K562 (cell line): ENCODE measurements at regions not wholly inside any gene's neighbourhood (a gene's known extent, or its start where the extent isn't known, plus 50 kb on each side); places are given as distances from the start of the nearest gene placed in this dataset.

Experiments
- ATAC-seq: fragments of 200-7000 bp; cut with Tn5 transposase; 3 replicates; pipeline ENCODE4 v1.9.1; 2020; ENCODE audit warnings: moderate library complexity
- BruUV-seq: library from RNA; stranded (reverse); fragments of 400-500 nt; replicated peaks from 2 replicates; lab custom pipeline; 2021; lab: Mats Ljungman, UMichigan
- CTCF ChIA-PET: fragments of 300-600 bp; formaldehyde crosslinking; extraction: SDS; loops from one replicate; lab custom pipeline; 2021; ENCODE audit warnings: low intra/inter-chr PET ratio; lab: Yijun Ruan, JAX
- POLR2A ChIA-PET: fragments of 300-600, 350-650 bp; sonication (Branson Sonifier 250); formaldehyde crosslinking; extraction: SDS; loops from one replicate; lab custom pipeline; 2021; ENCODE audit warnings: antibody characterized with exemption, inconsistent platforms; lab: Yijun Ruan, JAX
- DNase-seq, 4 experiments: peaks; one replicate each; pipeline versions ENCODE4 v3.0.0 to v3.0.0-alpha.2; 2011 to 2018; ENCODE audit warnings: low spot score in 3 of 4, mixed read lengths in 3 of 4; ENCODE audit errors: extremely low read depth in 1 of 4
- FAIRE-seq: peaks from 2 replicates; lab custom pipeline; 2011; peaks lifted over from hg19 to GRCh38; lab: Jason Lieb, UNC
- H2AFZ ChIP-seq: 2 replicates; pipeline ENCODE4 v1.6.0; 2011; ENCODE audit warnings: low read depth, low read length, control low read depth, inconsistent platforms
- H3K27ac ChIP-seq: fragments of 200-600 bp; 3 replicates; pipeline ENCODE4 v1.8.0; 2011; ENCODE audit warnings: low read depth, mild to moderate bottlenecking, control low read depth, inconsistent platforms, low read length, moderate library complexity, mixed read lengths; ENCODE audit errors: extremely low read depth
- H3K27me3 ChIP-seq, 2 experiments: fragments of 300-600 bp in 1 of 2; 2 replicates in 1 of 2; 3 replicates in 1 of 2; pipeline versions ENCODE4 v1.6.0 to v1.8.0; 2011; ENCODE audit warnings: inconsistent platforms in 2 of 2, low read length in 2 of 2, mild to moderate bottlenecking in 1 of 2, mixed read lengths in 1 of 2, moderate library complexity in 1 of 2; ENCODE audit not compliant: control insufficient read depth in 2 of 2, insufficient read depth in 2 of 2
- H3K36me3 ChIP-seq: fragments of 300-600 bp; 3 replicates; pipeline ENCODE4 v1.8.0; 2011; ENCODE audit warnings: mild to moderate bottlenecking, low read length, inconsistent platforms; ENCODE audit not compliant: control insufficient read depth, insufficient read depth
- H3K4me1 ChIP-seq, 2 experiments: fragments of 200-600 bp in 1 of 2; replicated peaks in 1 of 2; 2 replicates in 1 of 2; 3 replicates in 1 of 2; pipeline versions ENCODE4 v1.5.1 to v1.8.0; 2011; ENCODE audit warnings: inconsistent platforms in 2 of 2, low read length in 2 of 2, mild to moderate bottlenecking in 1 of 2, mixed read lengths in 1 of 2, moderate library complexity in 1 of 2; ENCODE audit not compliant: control insufficient read depth in 2 of 2, insufficient read depth in 2 of 2
- H3K4me2 ChIP-seq: 2 replicates; pipeline ENCODE4 v1.6.1; 2011; ENCODE audit warnings: low read length, control low read depth, inconsistent platforms, mixed read lengths; ENCODE audit not compliant: insufficient read depth
- H3K4me3 ChIP-seq: fragments of 200-600 bp; sonication (generic), shearing (Covaris generic); 2 replicates; pipeline ENCODE4 v1.5.1; 2016; ENCODE audit warnings: control low read depth, inconsistent platforms
- H3K79me2 ChIP-seq: fragments of 200-600 bp; 3 replicates; pipeline ENCODE4 v1.8.0; 2011; ENCODE audit warnings: low read length, inconsistent platforms; ENCODE audit not compliant: control insufficient read depth, insufficient read depth
- H3K9ac ChIP-seq, 2 experiments: 2 replicates each; pipeline versions ENCODE4 v1.6.0 to v1.6.1; 2011; ENCODE audit warnings: low read depth in 2 of 2, low read length in 2 of 2, control low read depth in 1 of 2, inconsistent platforms in 1 of 2, mild to moderate bottlenecking in 1 of 2, mixed read lengths in 1 of 2; ENCODE audit not compliant: insufficient read depth in 1 of 2
- H3K9me1 ChIP-seq: one replicate; pipeline ENCODE4 v1.6.0; 2011; ENCODE audit warnings: inconsistent platforms, mild to moderate bottlenecking, low read length, moderate library complexity; ENCODE audit not compliant: control insufficient read depth, insufficient read depth
- H3K9me3 ChIP-seq: replicated peaks from 2 replicates; pipeline ENCODE4 v1.5.1; 2011; ENCODE audit warnings: low read depth, low read length, inconsistent platforms; ENCODE audit not compliant: control insufficient read depth, insufficient read depth
- H4K20me1 ChIP-seq: replicated peaks from 2 replicates; pipeline ENCODE4 v1.6.1; 2011; ENCODE audit warnings: low read length, inconsistent platforms, mixed read lengths; ENCODE audit not compliant: control insufficient read depth, insufficient read depth
- BDP1 ChIP-seq: IDR thresholded peaks from 3 replicates; pipeline ENCODE4 v1.6.1; 2011; ENCODE audit not compliant: insufficient read length, insufficient read depth
- ELK3 ChIP-seq: fragments of 450-650 bp; formaldehyde crosslinking; IDR thresholded peaks from 2 replicates; pipeline ENCODE4 v1.4.0; 2020; ENCODE audit warnings: mild to moderate bottlenecking
- ETV6 ChIP-seq, 3 experiments: fragments of 150-350 bp in 1 of 3; sonication (generic) in 1 of 3; formaldehyde crosslinking in 1 of 3; IDR thresholded peaks; 2 replicates each; pipeline versions ENCODE4 v1.6.1 to v1.8.0; 2014 to 2022; ENCODE audit warnings: borderline replicate concordance in 2 of 3, low read depth in 2 of 3, antibody characterized with exemption in 1 of 3, low read length in 1 of 3, mild to moderate bottlenecking in 1 of 3, missing genetic modification reagents in 1 of 3
- HDAC8 ChIP-seq: fragments of 450-650 bp; IDR thresholded peaks from 2 replicates; pipeline ENCODE4 v1.6.1; 2016; ENCODE audit warnings: mild to moderate bottlenecking, missing genetic modification characterization, moderate library complexity, missing compliant biosample characterization
- ILF3 ChIP-seq: fragments of 450-650 bp; IDR thresholded peaks from 2 replicates; pipeline ENCODE4 v1.6.1; 2018; ENCODE audit warnings: antibody characterized with exemption, mild to moderate bottlenecking, moderate library complexity, borderline replicate concordance
- MIER1 ChIP-seq: fragments of 450-650 bp; IDR thresholded peaks from 2 replicates; pipeline ENCODE4 v1.6.1; 2016; ENCODE audit warnings: antibody characterized with exemption, mild to moderate bottlenecking, low read depth
- NCOA4 ChIP-seq: fragments of 450-650 bp; IDR thresholded peaks from 2 replicates; pipeline ENCODE4 v1.6.1; 2018; ENCODE audit warnings: mild to moderate bottlenecking; ENCODE audit not compliant: partially characterized antibody
- NKRF ChIP-seq: fragments of 450-650 bp; IDR thresholded peaks from 2 replicates; pipeline ENCODE4 v1.6.1; 2016; ENCODE audit warnings: borderline replicate concordance
- PRPF4 ChIP-seq: fragments of 200-400 bp; formaldehyde crosslinking; IDR thresholded peaks from one replicate; pipeline ENCODE4 v1.6.1; 2017; ENCODE audit warnings: low read length, low read depth, mild to moderate bottlenecking; ENCODE audit not compliant: insufficient read depth, poor library complexity, severe bottlenecking
- PYGO2 ChIP-seq: fragments of 450-650 bp; IDR thresholded peaks from 2 replicates; pipeline ENCODE4 v1.6.1; 2016; ENCODE audit warnings: mild to moderate bottlenecking, missing genetic modification characterization, moderate library complexity, missing compliant biosample characterization
- RBM14 ChIP-seq: fragments of 200-400 bp; formaldehyde crosslinking; IDR thresholded peaks from 2 replicates; pipeline ENCODE4 v1.6.1; 2018; ENCODE audit warnings: low read depth, mild to moderate bottlenecking, low read length, moderate library complexity, borderline replicate concordance; ENCODE audit not compliant: insufficient read depth
- RFX5 ChIP-seq: IDR thresholded peaks from 2 replicates; pipeline ENCODE4 v1.6.1; 2011; ENCODE audit warnings: low read depth, mild to moderate bottlenecking, improper control_type of control experiment, low read length
- ZBTB7A ChIP-seq: IDR thresholded peaks from 2 replicates; pipeline ENCODE4 v1.6.1; 2011; ENCODE audit warnings: low read depth, mild to moderate bottlenecking, low read length, moderate library complexity, borderline replicate concordance; ENCODE audit not compliant: control insufficient read depth
- ZFX ChIP-seq: sonication (generic); formaldehyde crosslinking; IDR thresholded peaks from 2 replicates; pipeline ENCODE4 v1.8.0; 2022; ENCODE audit warnings: mild to moderate bottlenecking, missing genetic modification reagents, moderate library complexity
- ZNF12 ChIP-seq: sonication (generic); formaldehyde crosslinking; IDR thresholded peaks from 2 replicates; pipeline ENCODE4 v1.4.0; 2020; ENCODE audit warnings: mild to moderate bottlenecking, missing genetic modification reagents
- ZNF583 ChIP-seq: fragments of 250-450 bp; sonication (Bioruptor Pico); IDR thresholded peaks from 2 replicates; pipeline ENCODE4 v1.4.0; 2020
- WGBS: fragments of 100-300 bp; shearing (Covaris generic); methylation state at CpG from one replicate; pipeline ENCODE4 v1.1.6; 2016; ENCODE audit warnings: low coverage, mixed read lengths; ENCODE audit not compliant: insufficient coverage; ENCODE audit errors: missing lambda C conversion rate; 5-methylcytosine and 5-hydroxymethylcytosine counted together
- in situ Hi-C: fragments of 300-500 bp; cut with MboI; formaldehyde crosslinking; loops from 4 replicates; pipeline ENCODE4 v1.15.0; 2018; ENCODE audit warnings: inconsistent platforms, mixed read lengths
- intact Hi-C: fragments of 100-400 bp; cut with micrococcal nuclease; formaldehyde crosslinking; loops from 2 replicates; pipeline ENCODE4 v1.14.2; 2022
- TF ChIP-seq, protein P1 (sequence below), 2 experiments: fragments of 250-450 bp in 1 of 2; fragments of 450-650 bp in 1 of 2; sonication (Bioruptor Pico) in 1 of 2; IDR thresholded peaks; 2 replicates each; pipeline versions ENCODE4 v1.6.1 to v1.8.0; 2016 to 2021; ENCODE audit warnings: mild to moderate bottlenecking in 2 of 2, moderate library complexity in 2 of 2, missing compliant biosample characterization in 1 of 2, missing genetic modification characterization in 1 of 2

GRCh38 chr2:234195516-234195915, 145.0 kb downstream of the SPP2 start (continued):
- TF ChIP-seq ELK3: no peak
- TF ChIP-seq NCOA4: no peak
- TF ChIP-seq, all 486 proteins: peak for 0

- ATAC-seq: no peak
- Histone ChIP-seq H4K20me1 (no peaks in the 10 kb centered on the region), H3K4me3 (no peak overlapping the region), H3K9me1 (no peaks in the 10 kb centered on the region), H3K79me2 (no peaks in the 10 kb centered on the region), H3K27ac (no peak overlapping the region), H3K36me3 (no peaks in the 10 kb centered on the region), H3K4me2 (no peak overlapping the region), H3K9ac (no peak overlapping the region), H2AFZ (no peak overlapping the region), H3K4me1 (no peaks in the 10 kb centered on the region), H3K27me3 (no peaks in the 10 kb centered on the region), H3K9me3 (no peaks in the 10 kb centered on the region)
- 2% methylated on average over 7 of the region's 7 CpGs for WGBS
- POLR2A ChIA-PET: interaction anchor here (0.6 kb wide), 1 partner anchor 71 kb away, joined by 3 read pairs; no protein-coding TSS in a partner anchor
- no peak for DNase-seq
- intact Hi-C loops (no loop called here), in situ Hi-C loops (no loop called here)
- FAIRE-seq: no peak
- no TSS peak for BruUV-seq
- CTCF ChIA-PET: no interaction called here
- TF ChIP-seq RBM14 (no peak), ILF3 (no peak), ZBTB7A (no peak), MIER1 (no peak), ZNF12 (CRISPR knock-in tag) (no peak), BDP1 (no peak), NKRF (no peak), PRPF4 (no peak), RFX5 (no peak), ETV6 (IDR thresholded peaks at IDR 0.05; ENCODE audit: borderline replicate concordance in 1 of 2, low read depth in 2 of 2, low read length in 1 of 2) (no peak), ETV6 (CRISPR knock-in tag; IDR thresholded peaks at IDR 0.05; ENCODE audit: borderline replicate concordance) (no peak), ZFX (CRISPR knock-in tag) (no peak), PYGO2 (tag) (no peak), HDAC8 (no peak), ZNF583 (CRISPR knock-in tag) (no peak)
- TF ChIP-seq, protein P1, sequence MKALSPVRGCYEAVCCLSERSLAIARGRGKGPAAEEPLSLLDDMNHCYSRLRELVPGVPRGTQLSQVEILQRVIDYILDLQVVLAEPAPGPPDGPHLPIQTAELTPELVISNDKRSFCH (CRISPR knock-in tag; IDR thresholded peaks at IDR 0.05): no peak
- TF ChIP-seq, protein P1 (tag; IDR thresholded peaks at IDR 0.05): no peak
Measured at GRCh38 chr2:234193977-234194563, 143.6 kb downstream of the SPP2 start.
